WTC11 (cell line): ENCODE measurements at regions not wholly inside any gene's neighbourhood (a gene's known extent, or its start where the extent isn't known, plus 50 kb on each side); places are given as distances from the start of the nearest gene placed in this dataset.

Experiments used
- ATF3 ChIP-seq: sonication (generic); formaldehyde crosslinking; conservative IDR thresholded peaks from 2 replicates; pipeline ENCODE4 v1.8.1; 2022; ENCODE audit warnings: mild to moderate bottlenecking, missing genetic modification reagents
- CREB1 ChIP-seq: sonication (generic); formaldehyde crosslinking; IDR thresholded peaks from 2 replicates; pipeline ENCODE4 v1.8.0; 2023; ENCODE audit warnings: mild to moderate bottlenecking, missing genetic modification reagents
- CTCF ChIP-seq: fragments of 200-600 bp; IDR thresholded peaks from 2 replicates; pipeline ENCODE4 v1.8.0; 2022; ENCODE audit warnings: antibody characterized with exemption
- ELF4 ChIP-seq: sonication (generic); formaldehyde crosslinking; IDR thresholded peaks from 2 replicates; pipeline ENCODE4 v1.8.1; 2022; ENCODE audit warnings: low read depth, mild to moderate bottlenecking, moderate library complexity, missing genetic modification reagents
- FOXJ3 ChIP-seq: sonication (generic); formaldehyde crosslinking; IDR thresholded peaks from 2 replicates; pipeline ENCODE4 v1.9.0; 2021; ENCODE audit warnings: missing genetic modification reagents, mild to moderate bottlenecking, borderline replicate concordance
- GABPB1 ChIP-seq: sonication (generic); formaldehyde crosslinking; IDR thresholded peaks from 2 replicates; pipeline ENCODE4 v1.8.1; 2023; ENCODE audit warnings: mild to moderate bottlenecking, missing genetic modification reagents
- IRF1 ChIP-seq: sonication (generic); formaldehyde crosslinking; IDR thresholded peaks from 2 replicates; pipeline ENCODE4 v1.8.0; 2023; ENCODE audit warnings: missing genetic modification reagents
- KAT7 ChIP-seq: sonication (generic); formaldehyde crosslinking; IDR thresholded peaks from 2 replicates; pipeline ENCODE4 v1.8.1; 2023; ENCODE audit warnings: missing genetic modification reagents, mild to moderate bottlenecking, borderline replicate concordance
- MAX ChIP-seq: sonication (generic); formaldehyde crosslinking; IDR thresholded peaks from 2 replicates; pipeline ENCODE4 v1.8.0; 2022; ENCODE audit warnings: mild to moderate bottlenecking, missing genetic modification reagents
- NR3C1 ChIP-seq: sonication (generic); formaldehyde crosslinking; conservative IDR thresholded peaks from 2 replicates; pipeline ENCODE4 v1.8.1; 2023; ENCODE audit warnings: low read depth, mild to moderate bottlenecking, missing genetic modification reagents
- SP1 ChIP-seq: sonication (generic); formaldehyde crosslinking; conservative IDR thresholded peaks from 2 replicates; pipeline ENCODE4 v1.8.1; 2022; ENCODE audit warnings: missing genetic modification reagents
- USF1 ChIP-seq: sonication (generic); formaldehyde crosslinking; IDR thresholded peaks from 2 replicates; pipeline ENCODE4 v1.8.0; 2022; ENCODE audit warnings: mild to moderate bottlenecking, missing genetic modification reagents
- USF2 ChIP-seq: sonication (generic); formaldehyde crosslinking; IDR thresholded peaks from 2 replicates; pipeline ENCODE4 v1.8.1; 2023; ENCODE audit warnings: mild to moderate bottlenecking, missing genetic modification reagents, moderate library complexity
- ZBTB43 ChIP-seq: sonication (generic); formaldehyde crosslinking; IDR thresholded peaks from 2 replicates; pipeline ENCODE4 v1.8.1; 2023; ENCODE audit warnings: mild to moderate bottlenecking, missing genetic modification reagents

- TF ChIP-seq CTCF (no peak), USF2 (CRISPR knock-in tag) (no peak), ATF3 (CRISPR knock-in tag) (no peak), FOXJ3 (CRISPR knock-in tag) (no peak), MAX (no peak), SP1 (CRISPR knock-in tag) (no peak), IRF1 (no peak), ZBTB43 (no peak), NR3C1 (no peak), GABPB1 (no peak), ELF4 (no peak), USF1 (no peak), CREB1 (CRISPR knock-in tag) (no peak), KAT7 (CRISPR knock-in tag) (no peak)
These were observed 93.5 kb upstream of the HAND1 start for GRCh38 chr5:154571325-154572035.
